B cell (primary cell): ENCODE measurements at regions not wholly inside any gene's neighbourhood (a gene's known extent, or its start where the extent isn't known, plus 50 kb on each side); places are given as distances from the start of the nearest gene placed in this dataset.
"Not testable (repeated sequence)": the region's sequence is repeated elsewhere in the genome, so short reads cannot be mapped to it uniquely, and the experiment has no call there.

ENCODE experiments used
- ATAC-seq: fragments of 200-7000 bp; cut with Tn5 transposase; one replicate; pipeline ENCODE4 v1.10.0; 2021; ENCODE audit warnings: low read depth, mild to moderate bottlenecking, moderate number of reproducible peaks, moderate library complexity
- CTCF ChIA-PET: fragments of 350-600 bp; sonication (Branson Sonifier 250); formaldehyde crosslinking; loops from one replicate; lab custom pipeline; 2021; ENCODE audit warnings: antibody characterized with exemption, inconsistent platforms; lab: Charles Lee
- POLR2A ChIA-PET: fragments of 350-600 bp; sonication (Branson Sonifier 250); formaldehyde crosslinking; loops from one replicate; lab custom pipeline; 2021; ENCODE audit warnings: antibody characterized with exemption; lab: Charles Lee
- DNase-seq: peaks from one replicate; pipeline ENCODE4 v3.0.0; 2013
- H2AFZ ChIP-seq: 2 replicates; pipeline ENCODE4 v1.6.1; 2012; ENCODE audit warnings: mild to moderate bottlenecking, low read depth, low read length; ENCODE audit not compliant: insufficient read depth, poor library complexity, severe bottlenecking
- H3K27ac ChIP-seq, 2 donors: 1 replicate in 1 of 2; 2 replicates in 1 of 2; pipeline ENCODE4 v1.5.1; 2012 to 2013; ENCODE audit warnings: low read length in 2 of 2, mild to moderate bottlenecking in 2 of 2, moderate library complexity in 1 of 2
- H3K27me3 ChIP-seq, 4 experiments: fragments of 200-600 bp in 1 of 4; sonication (generic) in 1 of 4; replicated peaks in 1 of 4; 1 replicate in 2 of 4; 2 replicates in 2 of 4; pipeline versions ENCODE4 v1.6.1 to v1.7.0; 2013 to 2016; ENCODE audit warnings: low read length in 3 of 4, mild to moderate bottlenecking in 2 of 4, mixed read lengths in 1 of 4, moderate library complexity in 1 of 4; ENCODE audit not compliant: insufficient read depth in 4 of 4, control insufficient read depth in 3 of 4; ENCODE audit errors: control extremely low read depth in 1 of 4
- H3K36me3 ChIP-seq, 2 experiments: replicated peaks in 1 of 2; 1 replicate in 1 of 2; 2 replicates in 1 of 2; pipeline versions ENCODE4 v1.6.1 to v1.7.1; 2013; ENCODE audit warnings: low read length in 1 of 2; ENCODE audit not compliant: insufficient read depth in 2 of 2, control insufficient read depth in 1 of 2; ENCODE audit errors: control extremely low read depth in 1 of 2, extremely low read depth in 1 of 2
- H3K4me1 ChIP-seq, 2 donors: fragments of 200-600 bp in 1 of 2; sonication (generic) in 1 of 2; 1 replicate in 1 of 2; 2 replicates in 1 of 2; pipeline versions ENCODE4 v1.5.1 to v1.6.1; 2013 to 2017; ENCODE audit warnings: low read length in 2 of 2; ENCODE audit not compliant: control insufficient read depth in 2 of 2, insufficient read depth in 2 of 2
- H3K4me2 ChIP-seq: replicated peaks from 2 replicates; pipeline ENCODE3; 2012; ENCODE audit warnings: mild to moderate bottlenecking, low read depth, low read length; ENCODE audit not compliant: poor library complexity, severe bottlenecking
- H3K4me3 ChIP-seq, 5 experiments: fragments of 200-600 bp in 1 of 5; sonication (generic) in 1 of 5; 1 replicate in 3 of 5; 2 replicates in 2 of 5; pipeline versions ENCODE4 v1.5.1 to v1.7.0; 2011 to 2016; ENCODE audit warnings: low read length in 4 of 5, mild to moderate bottlenecking in 4 of 5, low read depth in 2 of 5, control low read depth in 1 of 5, moderate library complexity in 1 of 5; ENCODE audit not compliant: insufficient read depth in 1 of 5; ENCODE audit errors: control extremely low read depth in 1 of 5, extremely low read depth in 1 of 5
- H3K79me2 ChIP-seq: fragments of 200-600 bp; sonication (generic); one replicate; pipeline ENCODE4 v1.6.0; 2016; ENCODE audit warnings: low read length; ENCODE audit not compliant: control insufficient read depth, insufficient read depth
- H3K9ac ChIP-seq: fragments of 200-600 bp; sonication (generic); 2 replicates; pipeline ENCODE4 v1.6.1; 2017; ENCODE audit warnings: mild to moderate bottlenecking, low read length, moderate library complexity
- H3K9me3 ChIP-seq, 3 donors: one replicate each; pipeline versions ENCODE4 v1.6.1 to v1.7.1; 2013; ENCODE audit warnings: low read length in 2 of 3; ENCODE audit not compliant: control insufficient read depth in 2 of 3, insufficient read depth in 1 of 3; ENCODE audit errors: control extremely low read depth in 1 of 3
- H4K20me1 ChIP-seq: 2 replicates; pipeline ENCODE4 v1.6.0; 2012; ENCODE audit warnings: mild to moderate bottlenecking, low read length; ENCODE audit not compliant: insufficient read depth, control insufficient read depth, poor library complexity, severe bottlenecking
- H3K27ac Mint-ChIP-seq: one replicate; pipeline ENCODE4 v1.8.0; 2021; ENCODE audit warnings: mixed read lengths
- H3K27me3 Mint-ChIP-seq: one replicate; pipeline ENCODE4 v1.8.0; 2021; ENCODE audit warnings: mixed read lengths
- H3K4me1 Mint-ChIP-seq: one replicate; pipeline ENCODE4 v1.8.0; 2021; ENCODE audit warnings: mixed read lengths
- H3K4me3 Mint-ChIP-seq: one replicate; pipeline ENCODE4 v1.8.0; 2021; ENCODE audit warnings: mixed read lengths
- H3K9me3 Mint-ChIP-seq: one replicate; pipeline ENCODE4 v1.8.0; 2022; ENCODE audit warnings: mixed read lengths; ENCODE audit not compliant: insufficient read depth
- WGBS: methylation state at CpG from one replicate; pipeline ENCODE4 v1.1.5; 2013; ENCODE audit warnings: missing lambda C conversion rate; ENCODE audit not compliant: insufficient coverage; 5-methylcytosine and 5-hydroxymethylcytosine counted together
- intact Hi-C: fragments of 100-400 bp; cut with micrococcal nuclease; formaldehyde crosslinking; loops from one replicate; pipeline ENCODE4 v1.10.0; 2022

DNA sequence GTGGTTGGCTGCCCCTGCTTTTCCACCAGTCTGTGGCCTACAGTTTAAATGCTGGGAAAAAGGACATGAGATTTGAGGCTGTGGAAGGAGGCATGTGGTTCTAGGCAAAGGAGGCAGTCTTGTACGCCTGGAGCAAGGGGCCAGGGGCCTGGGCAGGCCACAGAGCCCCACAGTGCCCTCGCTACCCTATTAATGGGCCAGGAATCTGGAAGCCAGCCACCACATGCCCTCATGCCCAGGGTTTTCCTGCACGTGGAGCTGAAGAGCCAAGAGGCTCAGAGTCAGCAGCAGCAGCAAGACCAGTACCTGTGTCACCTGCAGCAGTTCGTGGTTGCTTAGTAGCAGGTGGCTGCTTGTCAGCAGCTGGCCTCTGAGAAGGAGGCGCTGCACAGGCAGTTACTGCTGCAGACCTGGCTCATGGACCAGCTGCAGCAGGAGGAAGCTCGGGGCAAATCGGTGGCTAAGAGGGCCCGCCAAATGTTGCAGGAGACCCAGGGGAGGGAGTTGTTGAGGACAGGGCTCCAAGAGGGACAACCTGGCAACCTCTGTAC is 157.9 kb downstream of the GOLGA6L4 start:
- H3K27me3 ChIP-seq, H3K36me3 ChIP-seq, ATAC-seq, intact Hi-C loops, H3K9me3 Mint-ChIP-seq, H3K4me1 ChIP-seq, POLR2A ChIA-PET, H3K9me3 ChIP-seq, H3K4me3 Mint-ChIP-seq, H3K4me1 Mint-ChIP-seq, DNase-seq, H4K20me1 ChIP-seq, CTCF ChIA-PET, H2AFZ ChIP-seq, H3K9ac ChIP-seq, H3K27ac Mint-ChIP-seq, H3K4me3 ChIP-seq, H3K27ac ChIP-seq, H3K4me2 ChIP-seq, H3K79me2 ChIP-seq: not testable (repeated sequence)
- WGBS, result 65% methylated on average over 6 of the region's 8 CpGs
- H3K27me3 Mint-ChIP-seq, result peaks cover 26% of the 10 kb centered on the region

DNA sequence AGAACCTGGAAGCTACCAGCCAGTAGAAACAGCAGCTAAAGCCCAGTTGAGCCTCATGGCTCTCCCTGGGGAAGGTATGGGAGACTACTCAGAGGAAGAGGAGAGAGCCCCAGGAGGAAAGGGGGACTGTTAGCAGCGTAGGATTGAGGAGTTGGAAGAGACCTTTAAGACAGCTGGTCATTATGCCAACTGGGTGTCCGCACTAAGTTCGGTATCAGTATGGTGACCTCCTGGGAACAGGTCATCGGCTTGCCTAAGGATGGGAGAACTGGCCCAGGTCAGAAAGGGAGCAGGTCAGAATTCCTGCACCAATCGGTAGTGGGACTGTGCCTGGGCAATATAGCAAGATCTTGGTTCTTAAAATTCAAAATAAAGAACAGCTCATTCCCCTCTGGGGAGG is 158.4 kb downstream of the GOLGA6L4 start:
- no CpG with 5 or more reads among the region's 5 CpGs for WGBS
- H3K4me1 Mint-ChIP-seq, H3K27ac Mint-ChIP-seq, DNase-seq, H3K4me3 Mint-ChIP-seq, H3K36me3 ChIP-seq, H3K9me3 Mint-ChIP-seq, H3K27ac ChIP-seq, CTCF ChIA-PET, H3K4me1 ChIP-seq, H4K20me1 ChIP-seq, H3K9ac ChIP-seq, H3K9me3 ChIP-seq, POLR2A ChIA-PET, H3K4me3 ChIP-seq, H3K4me2 ChIP-seq, ATAC-seq, intact Hi-C loops, H2AFZ ChIP-seq, H3K79me2 ChIP-seq, H3K27me3 ChIP-seq: not testable (repeated sequence)
- H3K27me3 Mint-ChIP-seq, result peaks cover 26% of the 10 kb centered on the region

DNA sequence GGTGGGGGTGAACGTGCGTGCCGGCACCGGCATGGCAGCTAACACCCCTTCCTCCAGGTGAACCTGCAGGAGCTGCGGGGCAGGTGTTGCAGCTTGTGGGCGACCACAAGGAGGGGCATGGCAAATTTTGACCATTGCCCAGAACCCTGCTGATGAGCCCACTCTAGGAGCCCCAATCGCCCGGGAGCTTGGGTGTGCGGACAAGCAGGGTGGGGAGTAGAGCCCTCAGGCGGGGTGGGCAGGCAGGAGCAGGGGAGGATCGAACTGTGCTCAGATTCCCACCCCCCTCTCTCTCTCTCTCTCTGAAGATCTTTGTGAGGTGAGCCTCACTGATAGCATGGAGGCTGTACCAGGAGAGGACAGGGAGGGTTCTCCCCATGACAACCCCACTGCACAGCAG is 159.8 kb downstream of the GOLGA6L4 start:
- CTCF ChIA-PET, POLR2A ChIA-PET: not testable (repeated sequence)

DNA sequence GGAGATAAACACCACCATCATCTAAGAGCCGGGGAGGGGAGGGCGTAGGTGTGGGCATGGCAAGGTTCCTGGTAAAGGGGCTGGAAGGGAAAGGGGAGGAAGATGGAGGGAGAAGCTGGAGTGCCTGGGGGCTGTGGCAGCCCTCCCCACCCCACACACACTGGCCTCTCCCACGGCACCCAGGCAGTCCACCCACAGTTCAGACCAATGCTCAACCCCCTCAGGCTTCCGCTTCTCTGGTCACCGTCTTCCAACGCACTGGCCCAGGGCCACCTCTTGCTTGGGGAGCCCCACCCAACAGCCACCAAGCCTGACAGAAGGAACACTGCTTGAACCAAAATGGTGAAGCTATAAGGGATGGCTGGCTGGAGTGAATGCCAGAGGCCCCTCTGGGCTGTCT is 160.3 kb downstream of the GOLGA6L4 start:
- H2AFZ ChIP-seq, H3K27ac Mint-ChIP-seq, H3K9ac ChIP-seq, H4K20me1 ChIP-seq, H3K4me3 ChIP-seq, H3K36me3 ChIP-seq, H3K4me3 Mint-ChIP-seq, H3K4me1 Mint-ChIP-seq, intact Hi-C loops, H3K4me1 ChIP-seq, H3K79me2 ChIP-seq, H3K27me3 ChIP-seq, ATAC-seq, H3K4me2 ChIP-seq, H3K9me3 Mint-ChIP-seq, DNase-seq, CTCF ChIA-PET, H3K9me3 ChIP-seq, H3K27ac ChIP-seq, POLR2A ChIA-PET: not testable (repeated sequence)
- 83% methylated on average over 1 of the region's 6 CpGs for WGBS
- H3K27me3 Mint-ChIP-seq, result peaks cover 14% of the 10 kb centered on the region

More for the DNA sequence above, 159.8 kb downstream of the GOLGA6L4 start:
- whole genome bisulfite sequencing, result no CpG with 5 or more reads among the region's 11 CpGs
- H3K9me3 Mint-ChIP-seq, ATAC-seq, H3K27ac ChIP-seq, H3K4me2 ChIP-seq, H3K9ac ChIP-seq, H3K4me1 ChIP-seq, H3K9me3 ChIP-seq, H3K4me3 Mint-ChIP-seq, H4K20me1 ChIP-seq, intact Hi-C loops, H3K27ac Mint-ChIP-seq, H3K36me3 ChIP-seq, DNase-seq, H3K79me2 ChIP-seq, H3K4me3 ChIP-seq, H2AFZ ChIP-seq, H3K4me1 Mint-ChIP-seq, H3K27me3 ChIP-seq: not testable (repeated sequence)
- H3K27me3 Mint-ChIP-seq, result peaks cover 18% of the 10 kb centered on the region
